GM19463 (cell line): ENCODE measurements at regions not wholly inside any gene's neighbourhood (a gene's known extent, or its start where the extent isn't known, plus 50 kb on each side); places are given as distances from the start of the nearest gene placed in this dataset.

Experiments
- ATAC-seq: cut with Tn5 transposase; IDR thresholded peaks from one replicate; pipeline ENCODE4 v1.9.1; 2021; ENCODE audit warnings: mild to moderate bottlenecking, moderate library complexity; ENCODE audit not compliant: unreplicated experiment

DNA sequence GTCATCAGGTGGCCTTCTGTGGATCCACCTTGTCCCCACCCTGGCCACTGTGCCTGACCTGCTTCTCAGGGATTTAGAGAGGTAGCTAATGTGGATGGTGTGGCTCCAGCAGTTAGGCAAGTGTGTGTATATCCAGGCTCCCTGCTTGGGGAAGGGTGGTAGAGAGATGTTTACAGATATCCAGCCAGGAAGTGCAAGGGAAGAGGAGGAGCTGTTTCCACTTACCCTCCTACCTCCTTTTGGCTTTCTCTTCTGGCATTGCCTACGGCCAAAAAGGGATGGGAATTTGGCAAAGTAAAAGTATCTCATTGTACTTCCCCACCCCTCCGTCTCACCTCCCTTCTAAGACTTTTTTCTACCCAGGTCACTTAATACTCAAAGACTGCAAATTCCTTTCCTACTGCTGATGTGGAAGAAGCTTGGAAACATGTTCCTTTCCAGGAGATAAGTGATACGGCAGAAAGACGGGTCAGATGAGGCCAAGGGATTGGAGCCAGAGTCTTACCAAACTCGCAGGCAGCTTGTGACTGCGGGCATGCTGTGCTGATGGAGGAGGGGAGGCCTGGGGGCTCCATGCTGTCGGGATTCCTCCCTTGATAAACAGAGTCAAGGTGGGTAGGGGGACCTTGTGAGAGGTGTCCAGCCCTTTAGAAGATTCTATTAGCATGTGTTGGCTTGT, 253.4 kb downstream of the PRL start:
- ATAC-seq, result no peak

DNA sequence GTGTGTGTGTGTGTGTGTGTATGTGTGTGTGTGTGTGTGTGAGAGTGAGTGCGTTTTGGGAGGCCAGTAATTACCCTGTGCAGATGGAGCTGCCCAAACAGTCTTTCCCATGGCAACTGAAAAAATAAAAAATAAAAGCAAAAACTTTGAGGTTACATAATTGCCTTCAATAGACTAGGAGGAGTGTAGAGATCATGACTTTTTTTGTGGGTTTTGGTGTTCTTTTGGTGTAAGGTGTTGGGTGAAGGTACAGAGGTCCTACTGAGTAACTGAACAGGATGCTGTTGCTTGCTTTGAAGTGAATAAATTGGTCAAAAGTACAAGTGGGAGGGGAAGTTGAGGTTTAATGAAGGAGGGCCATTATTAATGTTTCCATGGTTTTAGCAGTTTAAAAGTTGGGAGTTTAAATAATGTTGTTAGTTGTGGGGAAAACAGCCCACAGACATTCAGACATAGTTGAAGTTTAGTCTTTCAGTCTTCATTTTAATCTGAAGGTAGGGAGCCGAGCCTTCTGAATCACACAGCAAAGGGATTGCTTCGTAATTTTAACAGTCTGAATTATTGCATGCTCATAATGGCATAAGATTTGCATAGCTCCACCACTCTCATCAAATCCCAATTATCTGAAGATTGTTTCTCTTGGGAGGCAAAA, 251.4 kb downstream of the PRL start:
- ATAC-seq, result no peak

DNA sequence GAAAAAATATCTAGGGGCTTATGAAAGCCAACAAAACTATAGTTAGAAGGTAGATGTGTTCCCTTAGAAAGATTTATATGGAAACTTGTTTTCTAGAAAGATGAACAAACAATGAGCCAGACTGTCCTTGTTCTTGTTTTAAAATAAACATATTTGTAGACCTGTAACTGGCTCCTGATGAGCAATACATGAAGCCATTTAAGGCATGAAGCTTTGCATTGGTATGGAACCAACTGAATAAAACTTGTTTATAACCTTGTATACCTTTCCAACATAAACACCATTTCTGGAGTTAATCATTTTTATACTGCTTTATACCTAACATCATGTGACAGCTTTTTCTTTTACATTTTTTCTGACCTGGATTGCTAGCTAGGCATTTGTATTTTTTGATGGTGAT, 247.8 kb downstream of the PRL start:
- ATAC-seq, result no peak

DNA sequence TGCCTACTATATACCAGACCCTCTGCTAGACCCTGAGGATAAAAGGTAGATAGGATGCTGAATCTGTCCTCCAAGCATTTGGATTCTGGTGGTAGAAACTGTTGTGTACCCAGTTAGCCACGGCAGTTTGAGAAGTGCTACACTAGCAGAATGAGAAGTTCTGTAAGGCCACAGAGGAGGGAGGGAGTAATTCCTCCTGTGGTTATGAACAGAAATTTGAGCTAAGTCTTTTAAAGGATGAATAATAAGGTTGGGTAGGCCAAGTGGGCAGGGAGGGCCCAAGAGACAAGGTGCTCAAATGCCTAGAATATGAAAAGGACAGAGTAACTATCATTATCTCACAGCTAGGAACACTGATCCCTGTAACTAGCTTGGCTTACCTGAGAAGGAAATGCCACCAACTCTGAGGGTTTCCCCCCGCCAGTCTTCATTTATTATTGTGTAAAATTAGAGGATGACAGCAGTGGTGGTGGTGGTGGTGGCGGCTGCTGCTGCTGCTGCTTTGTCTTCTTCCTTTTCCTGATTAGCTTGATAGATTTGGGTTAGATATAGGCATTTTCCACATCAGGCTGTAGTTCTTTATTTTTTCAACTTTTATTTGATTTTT, 243.3 kb downstream of the PRL start:
- ATAC-seq, result no peak

DNA sequence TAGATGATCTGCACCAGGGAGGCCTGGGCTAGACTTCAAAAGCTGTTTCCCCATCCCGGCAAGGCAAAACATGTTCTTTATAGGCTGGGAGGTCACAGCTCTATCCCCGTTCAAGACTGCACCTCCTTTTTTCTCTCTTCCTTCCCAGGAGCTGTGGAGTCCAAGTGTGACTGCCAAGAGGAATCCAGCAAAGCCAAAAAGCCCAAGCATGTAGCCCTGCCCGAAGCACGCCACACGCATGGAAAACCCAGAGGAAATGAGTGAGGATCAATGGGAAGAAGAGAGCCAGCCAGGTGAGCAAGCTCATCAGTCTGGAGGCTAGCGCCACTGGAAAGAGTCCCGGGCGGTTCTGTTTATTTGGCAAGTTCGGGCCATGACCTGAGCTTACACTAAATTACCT, 240.4 kb downstream of the PRL start:
- ATAC-seq, result no peak

DNA sequence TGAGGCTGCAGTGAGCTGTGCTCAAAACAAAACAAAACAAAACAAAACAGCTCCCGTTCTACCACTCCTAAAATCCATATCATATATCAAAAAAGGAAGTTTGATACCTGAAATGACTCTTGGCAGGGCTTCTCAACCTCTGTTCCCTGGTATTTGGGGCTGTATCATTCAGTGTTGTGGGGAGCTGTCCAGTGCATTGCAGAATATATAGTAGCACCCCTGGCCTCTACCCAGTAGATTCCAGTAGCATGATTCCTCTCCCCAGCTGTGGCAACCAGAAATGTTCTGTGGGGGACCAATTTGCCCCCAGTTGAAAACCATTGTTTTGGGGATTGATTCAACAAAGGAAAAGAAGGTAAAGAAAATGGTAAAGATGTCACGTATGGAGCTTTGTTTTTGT, 238.9 kb downstream of the PRL start:
- ATAC-seq, result no peak

DNA sequence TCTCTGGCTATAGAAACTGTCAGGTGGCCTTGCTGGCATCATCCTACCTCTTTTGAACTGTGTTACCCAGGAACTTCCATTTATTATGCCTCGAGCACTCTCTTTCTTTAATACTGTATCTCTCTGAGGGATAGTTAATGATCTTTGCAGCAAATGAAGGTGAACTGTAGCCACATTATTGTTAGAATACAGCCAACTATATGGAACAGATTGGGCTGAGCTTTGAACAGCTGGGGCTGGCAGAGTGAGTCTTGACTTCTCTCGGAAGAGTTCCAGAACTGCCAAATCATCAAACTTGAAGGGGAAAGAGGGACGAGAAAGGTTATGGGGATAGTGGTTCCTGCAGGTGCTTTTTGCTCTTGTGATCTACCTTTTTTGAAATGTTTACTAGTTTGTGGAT, 237.7 kb downstream of the PRL start:
- ATAC-seq, result no peak

DNA sequence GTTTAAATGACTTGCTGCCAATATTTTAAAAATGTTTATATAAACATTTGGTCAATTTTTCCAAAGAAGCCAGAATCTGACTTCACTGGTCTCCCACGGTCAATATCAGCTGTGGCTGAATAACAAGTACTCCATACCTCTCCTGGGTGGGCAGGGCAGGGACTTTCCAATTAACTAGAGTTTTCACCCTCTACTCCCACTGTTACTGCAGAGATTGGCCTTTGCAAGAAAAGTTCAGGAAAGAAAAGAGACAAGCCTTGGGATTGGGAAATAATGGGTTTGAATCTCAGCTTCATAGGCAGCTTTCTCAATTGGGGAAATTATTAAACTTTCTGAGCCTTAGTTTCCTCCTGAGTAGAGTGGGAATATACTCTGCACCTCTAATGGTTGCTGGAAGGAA, 236.9 kb downstream of the PRL start:
- ATAC-seq, result no peak

DNA sequence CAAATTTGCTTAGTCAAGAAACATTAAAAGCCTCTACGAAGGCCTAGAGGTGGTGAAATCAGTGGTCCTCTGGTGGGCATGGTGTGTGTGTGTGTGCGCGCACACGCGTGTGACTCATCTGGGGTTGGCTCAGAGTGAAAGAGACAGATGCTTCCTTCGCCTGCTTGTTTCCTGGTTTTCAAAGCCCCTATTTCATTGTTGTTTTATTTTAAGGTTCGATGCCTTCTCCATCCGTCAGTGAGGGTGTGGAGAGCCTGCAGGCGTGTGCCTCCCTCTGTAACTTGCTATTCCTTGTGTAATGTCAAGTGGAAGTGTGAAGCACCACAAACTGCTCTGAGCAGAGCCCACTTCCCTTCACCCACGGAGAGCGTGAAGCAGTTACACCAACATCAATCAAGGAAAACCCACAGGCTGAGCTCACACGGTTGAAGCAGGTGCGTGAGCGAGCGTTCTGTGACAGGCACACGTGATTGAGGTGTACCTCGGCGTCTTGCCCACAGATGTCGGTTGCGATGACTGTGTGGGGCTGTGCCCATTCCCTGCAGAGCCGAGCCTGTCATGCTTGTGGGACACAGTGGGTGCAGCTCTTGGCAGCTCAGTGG, 233.9 kb downstream of the PRL start:
- ATAC-seq, result peak; percentile 78

DNA sequence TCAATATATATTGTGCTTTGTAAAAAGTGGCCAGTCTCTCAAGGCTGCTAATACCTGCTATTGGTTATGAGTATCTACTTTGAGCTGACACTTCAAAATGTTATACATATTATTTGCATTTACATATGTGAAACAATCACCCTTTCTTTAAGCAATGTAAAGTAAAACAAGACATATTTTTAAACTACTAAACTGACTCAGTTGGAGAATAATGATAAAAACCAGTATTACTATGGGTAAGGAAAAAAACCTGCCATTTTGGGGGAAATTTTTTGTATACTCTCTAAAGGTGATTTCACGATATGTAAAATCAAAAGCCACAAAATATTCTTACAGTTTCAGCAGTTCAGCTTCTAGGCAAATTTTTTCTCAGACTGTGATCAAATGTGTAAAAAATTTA, 232.3 kb downstream of the PRL start:
- no peak for ATAC-seq

DNA sequence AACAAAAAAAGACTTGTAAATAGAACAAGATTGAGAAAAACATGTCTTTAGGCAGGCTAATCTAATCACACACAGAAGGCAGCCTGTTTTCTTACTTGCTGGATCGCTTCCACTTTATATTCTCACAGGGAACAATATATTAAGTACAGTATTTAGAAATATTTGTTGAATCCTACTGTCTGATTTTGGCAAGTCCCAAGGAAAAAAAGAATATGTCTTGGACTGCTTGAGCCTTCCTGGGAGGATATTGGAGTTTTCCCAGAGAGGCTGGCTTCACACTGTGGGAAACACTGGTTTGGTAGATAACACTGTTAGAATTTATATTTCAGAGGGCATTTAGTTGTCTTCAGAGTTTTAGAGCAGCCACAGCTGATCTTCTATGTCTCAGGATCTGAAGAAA, 229.7 kb downstream of the PRL start:
- ATAC-seq, result no peak

DNA sequence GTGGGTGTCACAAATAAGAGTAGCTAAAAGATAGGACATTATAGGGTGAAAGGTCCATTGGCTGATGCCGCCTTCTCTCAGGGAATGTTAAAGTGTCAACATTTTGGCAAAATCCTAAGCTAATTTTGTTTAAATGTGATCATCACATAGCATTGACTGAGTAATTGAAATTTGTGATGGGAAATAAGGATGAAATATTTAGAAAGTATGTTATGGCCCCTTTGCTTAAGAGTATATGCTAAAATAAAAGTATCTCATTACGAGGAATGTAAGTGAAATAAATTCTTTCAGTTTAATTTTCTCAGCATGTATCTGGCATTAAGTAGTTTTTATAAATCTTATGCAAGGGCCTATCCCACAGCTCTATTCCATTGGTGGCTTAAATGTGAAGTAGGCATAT, 229.2 kb downstream of the PRL start:
- no peak for ATAC-seq

DNA sequence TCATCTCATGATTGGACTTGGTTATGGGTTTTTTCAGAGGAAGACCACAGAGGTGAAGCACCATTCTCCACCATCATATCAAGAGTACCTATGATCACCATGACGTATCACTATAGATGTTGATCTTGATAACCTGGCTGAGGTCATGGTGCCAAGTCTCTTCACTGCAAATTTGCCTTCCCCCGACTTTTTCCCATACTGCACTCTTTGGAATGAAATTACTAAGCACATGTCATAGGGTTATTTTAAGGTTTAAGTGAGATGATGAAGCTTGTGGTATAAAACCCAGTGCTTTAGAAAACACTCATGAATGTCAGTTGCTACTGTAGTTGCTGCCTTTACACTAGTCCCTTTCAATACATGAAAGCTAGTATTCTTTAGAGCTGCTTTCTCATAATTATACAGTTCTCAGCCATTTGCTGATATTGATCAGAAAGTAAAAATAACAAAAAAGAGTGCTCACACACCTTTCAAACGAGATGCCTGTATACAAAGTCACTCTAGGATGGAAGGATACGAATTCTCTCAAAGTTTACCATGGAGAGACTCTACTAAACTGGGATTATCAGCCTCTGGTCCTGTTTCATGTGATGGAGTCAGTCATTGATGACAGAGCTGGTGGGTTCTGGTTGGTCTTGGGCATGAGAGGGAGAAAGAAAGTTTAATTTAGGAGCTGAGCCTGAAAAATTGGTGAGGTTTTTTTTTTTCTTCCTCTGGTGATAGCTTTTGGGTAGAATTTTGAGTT, 228.1 kb downstream of the PRL start:
- ATAC-seq, result peak; percentile 62

DNA sequence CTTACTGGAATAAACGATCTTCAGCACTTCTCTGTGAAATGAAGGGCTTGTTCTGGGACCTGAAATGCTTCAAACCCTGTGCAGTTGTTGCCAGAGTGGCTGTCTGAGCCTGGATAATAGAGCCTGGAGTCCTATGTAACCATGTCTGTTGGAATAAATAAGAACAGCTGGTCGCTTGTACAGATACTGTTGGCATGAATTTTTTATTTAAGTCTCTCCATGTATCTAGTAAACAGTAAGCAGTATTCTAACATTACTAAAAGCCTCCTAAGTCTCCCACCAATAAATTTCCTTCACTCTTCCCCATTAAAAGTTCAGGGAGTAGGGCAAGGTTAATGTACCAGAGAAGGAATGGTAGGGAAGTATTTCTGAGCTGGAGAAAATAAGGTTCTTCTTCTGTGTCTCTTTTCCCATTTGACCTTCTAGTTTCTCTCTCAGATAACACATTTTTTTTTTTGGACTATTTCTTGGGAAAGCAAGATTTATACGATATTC, 227.5 kb downstream of the PRL start:
- ATAC-seq, result no peak

DNA sequence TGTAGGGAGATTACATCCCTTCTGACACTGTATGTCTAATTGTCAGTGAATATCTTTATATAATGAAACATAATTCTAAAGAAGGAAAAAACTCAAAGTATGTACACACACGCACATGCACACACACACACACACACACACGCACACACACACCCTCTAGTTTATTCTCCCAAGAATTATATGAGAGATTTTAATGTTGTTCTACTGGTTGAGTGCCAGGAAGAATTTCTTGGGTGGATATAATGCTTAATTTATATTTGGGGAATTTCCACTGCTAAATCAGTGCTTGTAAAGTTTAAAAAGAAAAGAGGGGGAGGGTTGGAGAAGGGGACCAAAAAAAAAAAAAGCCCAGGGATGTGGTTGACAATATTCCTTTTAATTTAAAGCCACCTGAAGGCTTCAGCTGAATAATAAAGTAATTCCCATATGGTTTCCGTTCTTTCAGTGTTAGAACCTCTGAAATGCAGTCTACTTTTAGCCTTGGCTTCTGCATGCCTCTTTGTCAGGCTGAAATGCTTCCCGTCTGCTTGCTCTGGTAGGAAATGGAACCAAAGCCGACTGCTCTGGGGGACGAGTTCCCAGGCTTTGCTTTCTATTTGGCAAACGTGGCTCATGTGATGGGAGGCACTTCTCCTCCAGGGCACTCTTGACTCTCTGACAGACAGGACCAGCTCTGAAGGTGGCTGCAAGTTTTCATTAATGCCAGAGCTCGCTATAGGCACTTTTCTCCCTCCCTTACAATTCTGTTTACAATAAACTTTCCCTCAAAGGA, 225.4 kb downstream of the PRL start:
- ATAC-seq, result no peak

DNA sequence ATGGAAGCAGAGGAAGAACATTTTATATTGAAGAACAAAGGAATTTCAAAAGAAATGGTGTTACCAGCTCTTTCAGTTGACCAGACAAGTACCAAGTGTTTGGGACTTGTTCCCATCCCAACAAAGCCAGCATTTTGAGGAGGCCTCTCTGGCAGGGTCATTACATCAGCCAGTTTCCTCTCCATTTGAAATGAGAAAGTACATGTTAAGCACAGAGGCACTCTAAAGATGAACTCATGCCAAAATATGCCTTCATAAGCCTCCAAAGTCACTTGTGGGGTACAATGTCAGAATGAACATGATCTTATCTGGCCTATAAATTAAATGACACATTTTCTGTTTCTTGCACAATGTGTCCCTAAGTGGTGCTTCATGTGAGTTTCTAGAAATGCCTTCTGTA, 223.9 kb downstream of the PRL start:
- no peak for ATAC-seq

DNA sequence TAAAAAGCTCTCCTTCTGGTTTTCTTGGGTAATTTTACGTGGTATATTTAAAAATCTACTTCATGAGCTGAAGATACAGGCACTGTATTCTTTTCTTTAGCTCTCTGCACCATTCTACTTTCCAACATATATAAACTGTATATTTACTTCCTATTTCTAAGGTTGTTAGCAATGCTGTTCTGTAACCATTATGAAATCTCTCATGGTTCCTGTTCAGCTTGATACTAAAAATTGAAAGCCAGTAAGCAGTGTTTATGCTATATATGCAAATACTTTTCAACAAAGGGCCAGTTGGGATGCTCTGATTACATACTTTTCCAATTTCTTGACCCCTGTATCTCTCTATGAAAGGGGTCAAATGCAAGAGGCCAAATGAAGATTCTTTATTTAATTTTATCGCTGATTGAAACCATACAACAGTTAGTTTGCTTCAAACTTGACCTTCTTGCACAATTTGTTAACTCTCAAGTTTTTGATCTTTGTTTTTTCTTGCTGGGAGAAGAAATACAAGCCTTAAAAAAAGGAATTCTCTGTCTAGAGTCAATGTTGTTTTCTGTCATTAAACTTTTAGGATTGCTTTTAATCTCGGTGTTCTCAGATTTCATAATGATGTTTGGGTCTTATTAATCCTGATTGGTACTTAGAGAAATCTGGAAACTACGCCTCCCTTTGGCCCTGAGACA, 223.2 kb downstream of the PRL start:
- no peak for ATAC-seq

DNA sequence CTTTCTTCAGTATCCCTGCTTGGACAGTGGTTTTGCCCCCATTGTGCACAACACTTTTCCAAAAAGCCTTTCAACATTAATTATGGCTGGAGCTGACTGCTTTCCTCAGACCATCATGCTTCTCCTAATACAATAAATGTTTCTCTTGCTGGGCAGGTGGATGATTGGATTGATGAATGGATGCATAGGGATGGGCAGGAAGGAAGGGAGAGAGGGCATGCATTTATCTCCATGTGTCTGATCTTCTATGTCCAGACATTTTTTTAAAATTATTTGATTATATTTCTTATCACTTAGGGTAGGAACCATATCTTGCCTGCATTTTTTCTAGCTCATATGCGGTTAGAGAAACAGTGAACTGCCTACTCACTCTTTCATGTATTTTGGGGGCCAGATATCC, 218.5 kb downstream of the PRL start:
- ATAC-seq, result no peak

DNA sequence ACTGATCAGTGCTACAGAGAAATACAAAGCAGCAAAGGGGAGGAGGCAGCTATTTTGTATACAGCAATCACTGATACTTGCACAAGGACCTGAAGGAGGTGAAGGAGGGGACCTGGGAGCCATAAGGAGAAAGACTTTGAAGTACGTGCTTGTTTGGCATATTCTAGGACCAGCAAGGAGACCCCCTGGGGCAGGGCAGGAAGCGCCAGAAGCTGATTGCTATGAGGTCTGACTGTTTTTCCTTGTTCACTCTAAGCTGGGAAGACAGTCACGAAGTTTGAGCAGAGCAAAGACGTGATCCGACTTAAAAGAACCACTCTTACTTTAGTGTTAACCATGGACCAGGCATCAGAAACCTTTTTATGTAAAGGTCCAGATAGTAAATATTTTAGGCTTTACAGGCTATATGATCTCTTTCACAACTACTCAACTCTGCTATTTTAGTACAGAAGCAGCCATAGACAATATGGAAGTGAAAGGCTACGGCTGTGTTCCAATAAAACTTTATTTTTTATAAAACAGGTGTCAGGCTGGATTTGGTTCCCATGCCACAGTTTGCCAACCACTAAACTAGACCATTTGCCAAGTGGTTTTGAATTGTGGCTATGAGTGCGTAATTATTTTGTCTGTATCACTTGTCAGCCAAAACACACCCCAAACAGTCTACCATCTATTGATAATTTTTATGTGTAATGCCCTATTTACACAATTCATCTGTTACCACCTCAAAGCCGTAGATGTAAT, 217.9 kb downstream of the PRL start:
- ATAC-seq, result no peak
